GM12878 (cell line): ENCODE measurements at regions not wholly inside any gene's neighbourhood (a gene's known extent, or its start where the extent isn't known, plus 50 kb on each side); places are given as distances from the start of the nearest gene placed in this dataset.

Experiments
- ATAC-seq: fragments of 200-7000 bp; cut with Tn5 transposase; 3 replicates; pipeline ENCODE4 v1.9.1; 2020; ENCODE audit warnings: mild to moderate bottlenecking, moderate library complexity
- BruUV-seq: library from RNA; stranded (reverse); fragments of 400-500 nt; replicated peaks from 2 replicates; lab custom pipeline; 2021; lab: Mats Ljungman, UMichigan
- CTCF ChIA-PET: fragments of 300-600 bp; sonication (Branson Sonifier 250); formaldehyde crosslinking; extraction: SDS; loops from one replicate; lab custom pipeline; 2021; ENCODE audit warnings: inconsistent platforms; lab: Yijun Ruan, JAX
- POLR2A ChIA-PET: fragments of 350-600 bp; formaldehyde crosslinking; extraction: SDS; loops from one replicate; lab custom pipeline; 2021; ENCODE audit warnings: inconsistent platforms; lab: Charles Lee
- RAD21 ChIA-PET: fragments of 300-600 bp; sonication (Branson Sonifier 250); formaldehyde crosslinking; loops from one replicate; lab custom pipeline; 2023; ENCODE audit warnings: antibody characterized with exemption; ENCODE audit not compliant: unreplicated experiment; lab: Charles Lee
- SMC1A ChIA-PET: fragments of 300-600 bp; sonication (Branson Sonifier 250); formaldehyde crosslinking; loops from one replicate; lab custom pipeline; 2023; ENCODE audit not compliant: unreplicated experiment, uncharacterized antibody; lab: Charles Lee
- DNase-seq: peaks from one replicate; pipeline ENCODE4 v3.0.0-alpha.2; 2011; ENCODE audit warnings: low read depth, low spot score
- FAIRE-seq: peaks from 3 replicates; lab custom pipeline; 2011; peaks lifted over from hg19 to GRCh38; lab: Jason Lieb, UNC
- H2AFZ ChIP-seq: 2 replicates; pipeline ENCODE4 v1.6.0; 2011; ENCODE audit warnings: low read depth, low read length, control low read depth; ENCODE audit not compliant: control insufficient read depth
- H3K27ac ChIP-seq: 2 replicates; pipeline ENCODE4 v1.5.1; 2011; ENCODE audit warnings: control low read depth; ENCODE audit not compliant: control insufficient read depth, insufficient read depth
- H3K27me3 ChIP-seq, 2 experiments: replicated peaks in 1 of 2; 2 replicates each; pipeline versions ENCODE4 v1.6.0 to v1.6.1; 2011; ENCODE audit warnings: low read length in 1 of 2; ENCODE audit not compliant: control insufficient read depth in 2 of 2, insufficient read depth in 2 of 2
- H3K36me3 ChIP-seq, 2 experiments: 2 replicates each; pipeline ENCODE4 v1.5.1; 2011; ENCODE audit warnings: low read length in 1 of 2; ENCODE audit not compliant: control insufficient read depth in 2 of 2, insufficient read depth in 2 of 2
- H3K4me1 ChIP-seq: 2 replicates; pipeline ENCODE4 v1.6.1; 2011; ENCODE audit warnings: mild to moderate bottlenecking, low read length, moderate library complexity, mixed read lengths; ENCODE audit not compliant: control insufficient read depth, insufficient read depth
- H3K4me2 ChIP-seq: 2 replicates; pipeline ENCODE4 v1.6.0; 2011; ENCODE audit warnings: control low read depth; ENCODE audit not compliant: control insufficient read depth, insufficient read depth
- H3K4me3 ChIP-seq: fragments of 200-600 bp; sonication (generic); 2 replicates; pipeline ENCODE4 v1.5.1; 2016
- H3K79me2 ChIP-seq: 2 replicates; pipeline ENCODE4 v1.6.0; 2011; ENCODE audit warnings: low read length; ENCODE audit not compliant: control insufficient read depth, insufficient read depth
- H3K9ac ChIP-seq: 2 replicates; pipeline ENCODE4 v1.8.0; 2011; ENCODE audit warnings: low read length, control low read depth, mixed read lengths; ENCODE audit not compliant: control insufficient read depth, insufficient read depth
- H3K9me3 ChIP-seq: replicated peaks from 3 replicates; pipeline ENCODE4 v1.5.1; 2011; ENCODE audit warnings: mild to moderate bottlenecking, low read length; ENCODE audit not compliant: control insufficient read depth, insufficient read depth
- H4K20me1 ChIP-seq: 2 replicates; pipeline ENCODE4 v1.6.0; 2011; ENCODE audit not compliant: control insufficient read depth, insufficient read depth
- ASH2L ChIP-seq: fragments of 300-600, 200-600 bp; sonication (generic); IDR thresholded peaks from 2 replicates; pipeline ENCODE4 v1.6.1; 2017; ENCODE audit warnings: low read depth, mild to moderate bottlenecking, borderline replicate concordance
- ATF2 ChIP-seq: IDR thresholded peaks from 2 replicates; pipeline ENCODE4 v1.6.1; 2012; ENCODE audit warnings: low read length, inconsistent platforms
- CBX5 ChIP-seq: sonication (generic); IDR thresholded peaks from 2 replicates; pipeline ENCODE4 v1.6.1; 2016; ENCODE audit warnings: low read depth, moderate library complexity, mild to moderate bottlenecking, inconsistent platforms
- FOXM1 ChIP-seq: IDR thresholded peaks from 2 replicates; pipeline ENCODE4 v1.6.1; 2012; ENCODE audit warnings: low read depth, mild to moderate bottlenecking, inconsistent platforms, low read length, moderate library complexity
- GABPA ChIP-seq: IDR thresholded peaks from 2 replicates; pipeline ENCODE4 v1.6.1; 2014; ENCODE audit warnings: antibody characterized with exemption, low read depth, mild to moderate bottlenecking, inconsistent platforms
- MTA3 ChIP-seq: IDR thresholded peaks from 2 replicates; pipeline ENCODE4 v1.6.1; 2012; ENCODE audit warnings: low read length, inconsistent platforms, borderline replicate concordance
- NBN ChIP-seq: fragments of 450-650 bp; IDR thresholded peaks from 2 replicates; pipeline ENCODE4 v1.6.1; 2016
- NFIC ChIP-seq: IDR thresholded peaks from 2 replicates; pipeline ENCODE4 v1.6.1; 2012; ENCODE audit warnings: low read depth, mild to moderate bottlenecking, inconsistent platforms, low read length, moderate library complexity
- NFXL1 ChIP-seq: fragments of 450-650 bp; IDR thresholded peaks from 2 replicates; pipeline ENCODE4 v1.6.1; 2017; ENCODE audit warnings: antibody characterized with exemption, mild to moderate bottlenecking, borderline replicate concordance
- NFYA ChIP-seq: IDR thresholded peaks from 2 replicates; pipeline ENCODE4 v1.6.1; 2011; ENCODE audit warnings: low read depth, mild to moderate bottlenecking, low read length, improper control_type of control experiment, borderline replicate concordance
- NR2C1 ChIP-seq: fragments of 450-650 bp; IDR thresholded peaks from 2 replicates; pipeline ENCODE4 v1.6.1; 2017; ENCODE audit warnings: antibody characterized with exemption, mild to moderate bottlenecking, moderate library complexity
- POLR2A ChIP-seq: IDR thresholded peaks from 2 replicates; pipeline ENCODE4 v1.6.1; 2011; ENCODE audit warnings: low read depth, mild to moderate bottlenecking, low read length
- POLR2AphosphoS5 ChIP-seq: IDR thresholded peaks from 2 replicates; pipeline ENCODE4 v1.6.1; 2011; ENCODE audit warnings: mild to moderate bottlenecking, low read length, inconsistent platforms
- RELB ChIP-seq: fragments of 450-650 bp; IDR thresholded peaks from 2 replicates; pipeline ENCODE4 v1.6.1; 2017; ENCODE audit warnings: low read depth, mild to moderate bottlenecking, moderate library complexity
- SIN3A ChIP-seq: IDR thresholded peaks from 2 replicates; pipeline ENCODE4 v1.6.1; 2012; ENCODE audit warnings: low read depth, low read length, improper control_type of control experiment
- SP1 ChIP-seq: IDR thresholded peaks from one replicate; pipeline ENCODE4 v1.6.1; 2011; ENCODE audit warnings: low read depth, low read length
- STAT1 ChIP-seq: fragments of 450-650 bp; conservative IDR thresholded peaks from 2 replicates; pipeline ENCODE4 v1.6.1; 2014; ENCODE audit warnings: antibody characterized with exemption, mild to moderate bottlenecking
- TAF1 ChIP-seq: IDR thresholded peaks from 2 replicates; pipeline ENCODE4 v1.6.1; 2011; ENCODE audit warnings: mild to moderate bottlenecking, low read depth, low read length, borderline replicate concordance
- TCF3 ChIP-seq: IDR thresholded peaks from 2 replicates; pipeline ENCODE4 v1.6.1; 2012; ENCODE audit warnings: low read depth, mild to moderate bottlenecking, low read length, borderline replicate concordance; ENCODE audit not compliant: insufficient read depth
- ZBTB11 ChIP-seq: fragments of 450-650 bp; formaldehyde crosslinking; IDR thresholded peaks from 2 replicates; pipeline ENCODE4 v1.5.0; 2022; ENCODE audit warnings: mild to moderate bottlenecking, missing genetic modification characterization
- ZNF274 ChIP-seq: IDR thresholded peaks from one replicate; pipeline ENCODE4 v1.8.0; 2011; ENCODE audit not compliant: insufficient read length, insufficient read depth
- WGBS: methylation state at CpG from one replicate; pipeline ENCODE4 v1.1.6; 2016; ENCODE audit warnings: low lambda C conversion rate; ENCODE audit not compliant: insufficient replicate concordance, insufficient coverage; ENCODE audit errors: missing lambda C conversion rate; 5-methylcytosine and 5-hydroxymethylcytosine counted together
- in situ Hi-C: fragments of 300-500 bp; cut with MboI; formaldehyde crosslinking; loops from 9 replicates; pipeline ENCODE4 v1.14.3; 2018; ENCODE audit warnings: mixed read lengths
- intact Hi-C: fragments of 100-400 bp; cut with micrococcal nuclease; formaldehyde crosslinking; loops from one replicate; pipeline ENCODE4 v1.14.2; 2022; ENCODE audit not compliant: unreplicated experiment

GRCh38 chr17:36791942-36792475, 145.3 kb upstream of the LHX1 start (continued):
- no peak for TF ChIP-seq NBN
- TF ChIP-seq NFYA: no peak
- no peak for TF ChIP-seq FOXM1
- no peak for TF ChIP-seq ATF2

GRCh38 chr17:36792849-36793248, 144.4 kb upstream of the LHX1 start:
- Histone ChIP-seq H2AFZ (no peak overlapping the region), H4K20me1 (no peaks in the 10 kb centered on the region), H3K79me2 (no peaks in the 10 kb centered on the region), H3K4me1 (no peaks in the 10 kb centered on the region), H3K4me2 (no peak overlapping the region), H3K9ac (no peak overlapping the region), H3K4me3 (no peak overlapping the region), H3K27ac (no peak overlapping the region), H3K9me3 (no peaks in the 10 kb centered on the region), H3K36me3 (no peaks in the 10 kb centered on the region), H3K27me3 (no peaks in the 10 kb centered on the region; a peak in 1 of 4 replicates)
- intact Hi-C loops (no loop called here), in situ Hi-C loops (no loop called here)
- no TSS peak for BruUV-seq
- WGBS: 41% methylated on average over 5 of the region's 5 CpGs
- ChIA-PET SMC1A (no interaction called here), RAD21 (no interaction called here), POLR2A (no interaction called here), CTCF (no interaction called here)
- DNase-seq: no peak
- FAIRE-seq: no peak
- ATAC-seq: no peak
- TF ChIP-seq POLR2AphosphoS5 (no peak), NR2C1 (no peak), STAT1 (no peak), GABPA (no peak), SIN3A (no peak), ASH2L (no peak), CBX5 (no peak), SP1 (no peak), NFIC (no peak), ZNF274 (no peak), RELB (no peak), MTA3 (no peak), TCF3 (no peak), NFXL1 (no peak), POLR2A (no peak), TAF1 (no peak), ZBTB11 (CRISPR knock-in tag) (no peak)
